Panc1 (cell line): ENCODE measurements at regions not wholly inside any gene's neighbourhood (a gene's known extent, or its start where the extent isn't known, plus 50 kb on each side); places are given as distances from the start of the nearest gene placed in this dataset.

ENCODE experiments used
- POLR2AphosphoS5 ChIP-seq: IDR thresholded peaks from 2 replicates; pipeline ENCODE4 v1.6.1; 2012; ENCODE audit warnings: mild to moderate bottlenecking, low read depth, low read length, moderate library complexity
- SIN3A ChIP-seq: IDR thresholded peaks from 2 replicates; pipeline ENCODE4 v1.6.1; 2012; ENCODE audit warnings: low read depth, mild to moderate bottlenecking, low read length, moderate library complexity, borderline replicate concordance; ENCODE audit not compliant: insufficient read depth
- TCF7L2 ChIP-seq: IDR thresholded peaks from 2 replicates; pipeline ENCODE4 v1.6.1; 2011; ENCODE audit warnings: mild to moderate bottlenecking, low read depth, low read length, inconsistent platforms
- TF ChIP-seq, protein P1 (sequence below): fragments of 450-650 bp; IDR thresholded peaks from 2 replicates; pipeline ENCODE4 v1.5.1; 2017; ENCODE audit warnings: mild to moderate bottlenecking

DNA sequence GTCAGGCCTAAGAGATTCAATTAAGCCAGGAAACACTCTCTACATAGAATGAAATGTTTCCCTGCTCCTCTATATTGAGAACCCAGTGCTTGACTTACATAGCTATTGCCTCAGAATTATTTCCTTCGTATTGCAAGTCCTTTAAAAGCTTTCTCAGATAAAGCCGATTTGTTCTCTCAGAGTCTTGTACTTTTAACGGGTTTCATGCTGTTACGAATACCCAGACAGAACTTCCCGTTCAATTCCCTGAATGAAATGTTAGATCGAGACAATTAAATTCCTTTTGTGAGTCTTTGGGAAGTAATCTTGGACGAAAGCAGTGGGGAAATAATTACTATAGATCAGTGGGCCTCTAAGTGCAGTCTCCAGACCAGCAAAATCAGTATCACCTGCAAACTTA, 102.8 kb upstream of the CHL1 start:
- TF ChIP-seq, protein P1, sequence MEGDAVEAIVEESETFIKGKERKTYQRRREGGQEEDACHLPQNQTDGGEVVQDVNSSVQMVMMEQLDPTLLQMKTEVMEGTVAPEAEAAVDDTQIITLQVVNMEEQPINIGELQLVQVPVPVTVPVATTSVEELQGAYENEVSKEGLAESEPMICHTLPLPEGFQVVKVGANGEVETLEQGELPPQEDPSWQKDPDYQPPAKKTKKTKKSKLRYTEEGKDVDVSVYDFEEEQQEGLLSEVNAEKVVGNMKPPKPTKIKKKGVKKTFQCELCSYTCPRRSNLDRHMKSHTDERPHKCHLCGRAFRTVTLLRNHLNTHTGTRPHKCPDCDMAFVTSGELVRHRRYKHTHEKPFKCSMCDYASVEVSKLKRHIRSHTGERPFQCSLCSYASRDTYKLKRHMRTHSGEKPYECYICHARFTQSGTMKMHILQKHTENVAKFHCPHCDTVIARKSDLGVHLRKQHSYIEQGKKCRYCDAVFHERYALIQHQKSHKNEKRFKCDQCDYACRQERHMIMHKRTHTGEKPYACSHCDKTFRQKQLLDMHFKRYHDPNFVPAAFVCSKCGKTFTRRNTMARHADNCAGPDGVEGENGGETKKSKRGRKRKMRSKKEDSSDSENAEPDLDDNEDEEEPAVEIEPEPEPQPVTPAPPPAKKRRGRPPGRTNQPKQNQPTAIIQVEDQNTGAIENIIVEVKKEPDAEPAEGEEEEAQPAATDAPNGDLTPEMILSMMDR, result no peak
- no peak for TF ChIP-seq POLR2AphosphoS5
- TF ChIP-seq SIN3A, result no peak
- TF ChIP-seq TCF7L2, result no peak
